ENCODE measurements at regions not wholly inside any gene's neighbourhood (a gene's known extent, or its start where the extent isn't known, plus 50 kb on each side); places are given as distances from the start of the nearest gene placed in this dataset.

- DNase-seq (ENCODE audit: low read depth in 3 of 3): no peak
Observed at GRCh38 chr1:201656311-201657032, 117.5 kb downstream of the NAV1 start.

- DNase-seq (ENCODE audit: low read depth in 3 of 3): no peak
Observed at GRCh38 chr1:201659572-201659971, 120.6 kb downstream of the NAV1 start.

DNA sequence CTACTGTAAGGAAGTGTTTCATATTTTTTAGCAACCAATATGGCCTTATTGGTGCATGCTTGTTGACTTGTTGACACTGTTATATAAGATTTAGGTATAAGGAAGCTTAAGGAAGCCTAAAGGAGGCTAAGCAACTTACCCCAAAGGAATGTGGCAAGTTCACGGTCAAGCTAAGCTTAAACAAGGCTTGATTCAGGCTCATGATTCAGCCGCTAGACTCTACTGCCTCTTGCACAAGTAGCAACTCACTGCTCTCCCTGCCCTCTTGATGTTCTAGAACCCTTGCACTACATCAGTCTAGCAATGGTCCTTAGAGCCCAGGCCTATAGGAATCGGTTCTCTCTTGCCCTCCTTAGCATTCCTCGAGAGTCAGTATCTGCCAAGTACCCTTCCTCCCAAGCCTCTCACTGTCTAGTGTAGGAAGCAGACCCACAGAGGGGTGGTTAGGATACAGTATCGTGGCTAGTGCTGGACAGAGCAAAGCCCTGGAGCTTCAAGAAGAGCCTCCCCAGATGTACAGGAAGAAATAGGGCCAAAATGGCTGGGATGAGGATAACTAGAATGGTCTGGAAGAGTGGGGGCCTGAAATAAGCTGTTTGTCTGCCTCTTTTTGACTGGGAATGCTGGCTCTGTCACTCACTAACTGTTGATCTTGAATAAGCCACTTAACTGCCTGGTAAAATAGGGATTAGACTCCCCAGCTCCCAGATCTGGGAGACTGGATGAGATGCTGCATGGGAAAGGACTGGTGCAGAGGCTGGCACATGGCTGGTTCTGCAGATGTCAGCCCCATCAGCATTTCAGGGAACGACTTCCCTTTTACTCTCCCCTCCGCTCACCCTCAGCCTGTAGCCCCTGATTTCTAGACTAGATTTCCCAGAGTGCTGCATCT lies 122.2 kb downstream of the NAV1 start:
- DNase-seq (ENCODE audit: low read depth in 3 of 3): no peak

DNA sequence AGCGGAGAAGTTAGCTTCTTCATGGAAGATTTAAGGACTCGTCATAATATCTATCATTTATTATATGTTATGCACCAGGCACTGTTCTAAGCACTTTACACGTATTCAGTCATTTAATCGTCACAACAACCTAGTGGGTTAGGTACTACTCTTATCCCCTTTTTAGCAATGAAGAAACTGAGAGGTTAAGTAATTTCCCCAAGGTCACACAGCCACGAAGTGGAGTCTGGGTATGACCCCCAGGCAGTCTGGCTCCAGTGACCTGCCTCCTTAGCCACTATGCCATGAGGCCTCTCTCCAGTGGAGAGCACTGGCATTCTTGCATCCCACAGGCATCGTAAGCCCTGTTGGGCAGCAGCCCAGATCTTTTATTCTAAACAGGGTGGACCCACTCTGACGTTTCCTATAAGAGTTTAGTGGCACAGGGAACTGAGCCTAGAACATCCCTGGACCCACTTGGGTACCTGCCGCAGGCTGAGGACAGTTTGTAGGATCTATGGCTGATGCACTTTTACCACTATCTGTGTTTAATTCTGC lies 123.0 kb downstream of the NAV1 start:
- no peak for DNase-seq (ENCODE audit: low read depth in 3 of 3)

GRCh38 chr1:201662646-201663045 lies 123.7 kb downstream of the NAV1 start:
- no peak for DNase-seq (ENCODE audit: low read depth in 3 of 3)

- no peak for DNase-seq (ENCODE audit: low read depth in 3 of 3)
Observed at GRCh38 chr1:201663491-201664113, 124.7 kb downstream of the NAV1 start.

- DNase-seq (ENCODE audit: low read depth in 3 of 3): no peak
Observed at GRCh38 chr1:201665036-201665435, 126.1 kb downstream of the NAV1 start.

DNA sequence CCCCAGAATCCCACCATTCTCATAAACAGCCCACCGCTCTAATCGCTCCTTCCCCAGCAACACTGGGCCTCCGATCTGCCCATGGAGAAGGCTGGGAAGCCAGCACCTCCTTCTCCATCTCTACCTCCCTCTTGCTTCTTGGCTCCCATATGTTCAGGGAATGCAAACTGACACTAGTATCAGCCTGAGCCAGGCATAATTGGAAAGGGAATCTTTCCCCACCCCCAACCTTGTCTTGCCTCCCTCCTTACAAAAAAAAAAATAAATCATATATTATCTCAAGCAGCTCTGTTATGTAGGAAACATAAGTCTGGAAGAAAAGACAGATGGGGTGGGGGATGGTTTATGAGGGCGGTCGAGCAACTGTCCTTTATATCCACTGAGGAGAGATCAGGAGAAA lies 127.2 kb downstream of the NAV1 start:
- no peak for DNase-seq (ENCODE audit: low read depth in 3 of 3)

- DNase-seq (ENCODE audit: low read depth in 3 of 3): no peak
Observed at GRCh38 chr1:201666645-201667044, 127.7 kb downstream of the NAV1 start.

DNA sequence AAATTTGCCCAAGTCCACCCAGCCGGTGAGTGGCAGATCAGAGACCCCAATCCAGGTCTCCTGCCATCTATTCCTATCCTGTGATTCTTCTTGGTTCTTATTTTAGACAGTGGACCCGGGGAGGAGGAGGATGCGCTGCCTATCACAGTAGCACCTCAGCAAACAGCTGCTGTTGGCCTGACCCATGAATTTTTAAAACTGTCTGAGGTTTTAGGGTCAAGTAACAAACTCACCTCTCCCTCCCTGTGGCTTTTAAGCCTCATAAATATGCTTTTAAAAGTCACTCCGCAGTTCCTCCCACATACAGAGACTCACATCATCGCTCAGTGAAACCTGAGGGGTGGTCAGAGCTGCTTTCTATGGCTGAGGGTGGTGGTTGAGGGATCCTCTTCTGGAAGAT lies 128.6 kb downstream of the NAV1 start:
- DNase-seq (ENCODE audit: low read depth in 3 of 3): no peak

GRCh38 chr1:201670517-201670916 lies 131.6 kb downstream of the NAV1 start:
- no peak for DNase-seq (ENCODE audit: low read depth in 3 of 3)

DNA sequence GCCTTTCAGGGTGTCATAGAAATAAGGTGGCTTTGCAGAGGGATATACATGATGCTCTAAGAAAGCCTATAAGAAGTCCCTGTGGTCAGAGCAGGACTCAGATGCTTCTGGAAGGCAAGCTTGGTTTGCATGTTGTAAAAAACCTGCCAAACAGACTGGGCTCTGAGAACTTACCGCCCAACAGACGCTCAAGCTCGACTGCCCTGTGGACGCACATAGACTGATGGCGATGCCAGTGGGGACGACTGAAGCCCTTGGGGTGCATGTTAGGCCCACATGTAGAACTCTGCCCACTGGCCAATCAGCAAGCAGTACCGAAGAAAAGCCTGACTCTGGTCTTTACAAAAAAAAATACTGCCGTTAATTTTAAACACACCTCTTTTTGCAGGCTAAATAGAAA lies 133.8 kb downstream of the NAV1 start:
- DNase-seq (ENCODE audit: low read depth in 3 of 3): no peak

GRCh38 chr1:201673093-201673492 lies 134.2 kb downstream of the NAV1 start:
- DNase-seq (ENCODE audit: low read depth in 3 of 3): no peak

DNA sequence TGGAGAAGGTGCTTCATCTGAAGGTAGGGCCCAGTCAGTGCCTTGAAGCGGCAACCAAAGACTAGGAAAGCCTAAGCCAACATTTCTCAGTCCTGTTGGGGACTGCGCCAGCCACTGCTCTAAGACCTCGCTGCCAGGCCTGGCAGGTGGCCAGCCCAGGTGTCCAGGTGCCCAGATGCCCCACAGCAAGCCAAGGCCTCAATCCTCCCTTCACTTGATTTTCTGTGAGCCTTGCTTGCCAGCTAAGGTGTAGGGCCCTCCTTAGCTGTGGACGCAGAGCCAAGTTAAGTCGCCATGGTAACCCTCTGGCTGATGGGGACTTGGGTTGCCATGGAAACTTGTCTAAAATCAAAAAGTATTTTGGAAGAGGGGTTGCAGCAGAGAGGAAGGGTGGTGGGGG lies 135.0 kb downstream of the NAV1 start:
- no peak for DNase-seq (ENCODE audit: low read depth in 3 of 3)

GRCh38 chr1:201675143-201675542 lies 136.2 kb downstream of the NAV1 start:
- DNase-seq (ENCODE audit: low read depth in 3 of 3): no peak

- DNase-seq (ENCODE audit: low read depth in 3 of 3): no peak
Observed at GRCh38 chr1:201676197-201676596, 137.3 kb downstream of the NAV1 start.

- DNase-seq (ENCODE audit: low read depth in 3 of 3): no peak
Observed at GRCh38 chr1:201676641-201677040, 137.7 kb downstream of the NAV1 start.

- no peak for DNase-seq (ENCODE audit: low read depth in 3 of 3)
Observed at GRCh38 chr1:201678264-201679101, 139.6 kb downstream of the NAV1 start.

- DNase-seq (ENCODE audit: low read depth in 3 of 3): no peak
Observed at GRCh38 chr1:201681375-201681774, 142.4 kb downstream of the NAV1 start.

- no peak for DNase-seq (ENCODE audit: low read depth in 3 of 3)
Observed at GRCh38 chr1:201682964-201683363, 144.0 kb downstream of the NAV1 start.

- DNase-seq (ENCODE audit: low read depth in 3 of 3): no peak
Observed at GRCh38 chr1:201683397-201683796, 144.5 kb downstream of the NAV1 start.

- no peak for DNase-seq (ENCODE audit: low read depth in 3 of 3)
Observed at GRCh38 chr1:201685485-201685884, 143.5 kb upstream of the IPO9 start.
